ENCODE measurements at regions not wholly inside any gene's neighbourhood (a gene's known extent, or its start where the extent isn't known, plus 50 kb on each side); places are given as distances from the start of the nearest gene placed in this dataset.

DNA sequence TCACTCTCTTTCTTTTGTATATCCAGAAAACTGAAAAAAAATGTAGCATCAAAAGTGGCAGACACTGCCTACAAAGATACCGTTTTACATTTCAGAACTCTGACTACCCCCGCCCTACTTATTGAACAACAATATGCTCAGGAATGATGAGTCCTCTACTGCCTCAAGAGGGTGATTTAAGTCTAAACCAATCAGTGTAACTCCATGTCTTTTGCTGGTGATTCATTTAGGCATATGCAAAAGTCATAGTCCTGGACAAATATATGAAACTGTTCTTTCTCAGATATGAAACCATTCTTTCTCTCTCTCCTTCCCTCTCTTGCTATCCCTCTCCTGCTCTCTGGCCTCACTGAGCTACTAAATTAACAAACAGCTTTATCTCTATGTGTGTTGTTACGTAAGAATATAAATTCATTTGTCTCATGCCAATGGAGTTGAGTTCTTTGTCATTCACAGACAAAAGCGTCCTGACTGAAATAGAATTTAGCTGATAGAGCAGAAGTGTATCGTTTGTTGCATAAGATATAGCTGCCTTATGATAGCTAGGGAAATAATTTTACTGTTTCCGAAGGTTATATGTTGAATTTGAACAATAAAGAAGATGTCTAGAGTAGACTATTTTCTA is 133.7 kb upstream of the OSTN start:
- Histone ChIP-seq H3K27me3 (ENCODE audit: control insufficient read depth in 1 of 2, insufficient read depth in 1 of 2, low read length in 2 of 2) (no peaks in the 10 kb centered on the region), H4K91ac (ENCODE audit: low read length) (no peak overlapping the region), H3K9ac (ENCODE audit: low read length) (peak overlapping the region; percentile 23), H3K4me1 (ENCODE audit: control insufficient read depth, insufficient read depth, low read depth, low read length) (no peaks in the 10 kb centered on the region), H2BK120ac (ENCODE audit: low read depth, low read length) (no peak overlapping the region), H4K8ac (ENCODE audit: low read length) (no peak overlapping the region), H2AK5ac (ENCODE audit: low read length, severe bottlenecking) (no peak overlapping the region), H3K79me1 (replicated peaks; ENCODE audit: low read length, poor library complexity, severe bottlenecking) (no peaks in the 10 kb centered on the region), H2BK5ac (ENCODE audit: low read depth, low read length, poor library complexity, severe bottlenecking) (no peak overlapping the region), H2BK12ac (ENCODE audit: low read length in 2 of 2) (no peak overlapping the region), H3K27ac (ENCODE audit: low read length, poor library complexity, severe bottlenecking) (no peak overlapping the region), H3K9me3 (ENCODE audit: control insufficient read depth, low read length) (peaks cover 4% of the 10 kb centered on the region), H3K36me3 (ENCODE audit: control insufficient read depth in 1 of 2, insufficient read depth in 2 of 2, low read depth in 1 of 2, low read length in 2 of 2) (no peaks in the 10 kb centered on the region), H2BK15ac (ENCODE audit: low read depth, poor library complexity, severe bottlenecking) (no peak overlapping the region), H3K4me2 (ENCODE audit: low read length, poor library complexity, severe bottlenecking) (no peak overlapping the region), H3K18ac (ENCODE audit: low read depth in 1 of 2, low read length in 2 of 2) (no peak overlapping the region), H3K4me3 (ENCODE audit: insufficient read depth in 1 of 2, low read depth in 1 of 2, low read length in 2 of 2) (no peak overlapping the region), H2AFZ (ENCODE audit: low read depth, low read length) (no peak overlapping the region), H3K23ac (ENCODE audit: low read length in 2 of 2) (no peak overlapping the region), H3K4ac (ENCODE audit: low read depth in 1 of 2, low read length in 2 of 2) (no peak overlapping the region), H3K14ac (ENCODE audit: low read length in 2 of 2) (no peak overlapping the region)
- DNase-seq = peak; percentile 23
- WGBS = 70% methylated on average over 4 of the region's 6 CpGs

DNA sequence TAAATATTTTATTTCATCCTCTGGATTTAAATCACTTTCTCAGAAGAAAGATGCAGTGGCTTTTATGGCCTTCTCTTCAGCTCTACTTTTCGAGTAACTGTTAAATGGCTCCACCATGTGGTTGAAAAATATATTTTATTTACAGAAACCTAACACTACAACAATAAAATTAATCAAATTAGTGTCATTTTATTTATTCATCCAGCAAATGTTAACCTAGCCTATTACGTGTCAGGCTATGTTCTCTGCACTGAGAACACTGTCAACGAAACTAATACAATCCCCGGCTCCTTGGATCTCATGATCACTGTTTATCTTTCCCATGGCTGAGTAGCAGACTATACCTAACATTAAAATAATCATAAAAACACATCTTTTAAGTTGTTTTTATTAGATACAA is 148.0 kb upstream of the OSTN start:
- 45% methylated on average over 3 of the region's 4 CpGs for WGBS
- Histone ChIP-seq H2BK120ac (ENCODE audit: low read depth, low read length) (no peak overlapping the region), H3K9me3 (ENCODE audit: control insufficient read depth, low read length) (no peaks in the 10 kb centered on the region), H3K36me3 (ENCODE audit: control insufficient read depth in 1 of 2, insufficient read depth in 2 of 2, low read depth in 1 of 2, low read length in 2 of 2) (no peaks in the 10 kb centered on the region), H2AK5ac (ENCODE audit: low read length, severe bottlenecking) (no peak overlapping the region), H3K27me3 (ENCODE audit: control insufficient read depth in 1 of 2, insufficient read depth in 1 of 2, low read length in 2 of 2) (no peaks in the 10 kb centered on the region), H3K79me1 (replicated peaks; ENCODE audit: low read length, poor library complexity, severe bottlenecking) (no peaks in the 10 kb centered on the region), H3K4me2 (ENCODE audit: low read length, poor library complexity, severe bottlenecking) (no peak overlapping the region), H3K4me1 (ENCODE audit: control insufficient read depth, insufficient read depth, low read depth, low read length) (no peaks in the 10 kb centered on the region), H2BK15ac (ENCODE audit: low read depth, poor library complexity, severe bottlenecking) (no peak overlapping the region), H3K4me3 (ENCODE audit: insufficient read depth in 1 of 2, low read depth in 1 of 2, low read length in 2 of 2) (no peak overlapping the region), H2AFZ (ENCODE audit: low read depth, low read length) (no peak overlapping the region), H2BK5ac (ENCODE audit: low read depth, low read length, poor library complexity, severe bottlenecking) (no peak overlapping the region), H2BK12ac (ENCODE audit: low read length in 2 of 2) (no peak overlapping the region), H3K4ac (ENCODE audit: low read depth in 1 of 2, low read length in 2 of 2) (no peak overlapping the region), H4K8ac (ENCODE audit: low read length) (no peak overlapping the region), H4K91ac (ENCODE audit: low read length) (no peak overlapping the region), H3K9ac (ENCODE audit: low read length) (no peak overlapping the region), H3K18ac (ENCODE audit: low read depth in 1 of 2, low read length in 2 of 2) (no peak overlapping the region), H3K27ac (ENCODE audit: low read length, poor library complexity, severe bottlenecking) (no peak overlapping the region), H3K14ac (ENCODE audit: low read length in 2 of 2) (no peak overlapping the region), H3K23ac (ENCODE audit: low read length in 2 of 2) (no peak overlapping the region)
- DNase-seq = peak; percentile 32

DNA sequence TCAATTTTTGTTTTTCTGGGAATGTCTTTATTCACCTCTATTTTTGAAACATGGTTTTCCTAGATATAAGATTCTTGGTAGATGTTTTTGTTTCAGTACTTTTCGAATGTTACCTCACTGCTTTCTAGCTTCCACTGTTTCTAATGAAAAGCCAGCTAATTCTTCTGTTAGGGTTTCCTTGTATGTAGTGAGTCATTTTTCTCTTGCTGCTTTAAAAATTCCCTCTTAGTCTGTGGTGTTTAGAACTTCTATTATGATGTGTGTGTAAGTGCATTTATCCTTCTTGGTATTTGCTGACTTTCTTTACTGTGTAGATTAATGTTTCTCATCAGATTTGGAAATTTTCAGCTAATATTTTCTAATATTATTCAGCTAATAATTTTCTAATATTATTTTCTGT is 151.1 kb upstream of the OSTN start:
- no peak overlapping the region for H2BK12ac ChIP-seq (ENCODE audit: low read length in 2 of 2)
- H3K27ac ChIP-seq (ENCODE audit: low read length, poor library complexity, severe bottlenecking) = no peak overlapping the region
- no peak overlapping the region for H2BK120ac ChIP-seq (ENCODE audit: low read depth, low read length)
- no peak overlapping the region for H3K23ac ChIP-seq (ENCODE audit: low read length in 2 of 2)
- H2AFZ ChIP-seq (ENCODE audit: low read depth, low read length) = no peak overlapping the region
- no peak overlapping the region for H2AK5ac ChIP-seq (ENCODE audit: low read length, severe bottlenecking)
- H3K27me3 ChIP-seq (ENCODE audit: control insufficient read depth in 1 of 2, insufficient read depth in 1 of 2, low read length in 2 of 2) = no peaks in the 10 kb centered on the region
- H3K4me1 ChIP-seq (ENCODE audit: control insufficient read depth, insufficient read depth, low read depth, low read length) = no peaks in the 10 kb centered on the region
- no peaks in the 10 kb centered on the region for H3K36me3 ChIP-seq (ENCODE audit: control insufficient read depth in 1 of 2, insufficient read depth in 2 of 2, low read depth in 1 of 2, low read length in 2 of 2)
- H3K4ac ChIP-seq (ENCODE audit: low read depth in 1 of 2, low read length in 2 of 2) = no peak overlapping the region
- no peak overlapping the region for H4K91ac ChIP-seq (ENCODE audit: low read length)
- no peak overlapping the region for H2BK15ac ChIP-seq (ENCODE audit: low read depth, poor library complexity, severe bottlenecking)
- no peak overlapping the region for H3K4me2 ChIP-seq (ENCODE audit: low read length, poor library complexity, severe bottlenecking)
- no peak for DNase-seq
- no peak overlapping the region for H4K8ac ChIP-seq (ENCODE audit: low read length)
- H3K79me1 ChIP-seq (replicated peaks; ENCODE audit: low read length, poor library complexity, severe bottlenecking) = no peaks in the 10 kb centered on the region
- WGBS = no CpG with 5 or more reads among the region's 1 CpG
- no peak overlapping the region for H3K4me3 ChIP-seq (ENCODE audit: insufficient read depth in 1 of 2, low read depth in 1 of 2, low read length in 2 of 2)
- H2BK5ac ChIP-seq (ENCODE audit: low read depth, low read length, poor library complexity, severe bottlenecking) = no peak overlapping the region
- no peak overlapping the region for H3K9ac ChIP-seq (ENCODE audit: low read length)
- H3K9me3 ChIP-seq (ENCODE audit: control insufficient read depth, low read length) = no peaks in the 10 kb centered on the region
- no peak overlapping the region for H3K18ac ChIP-seq (ENCODE audit: low read depth in 1 of 2, low read length in 2 of 2)
- H3K14ac ChIP-seq (ENCODE audit: low read length in 2 of 2) = no peak overlapping the region

DNA sequence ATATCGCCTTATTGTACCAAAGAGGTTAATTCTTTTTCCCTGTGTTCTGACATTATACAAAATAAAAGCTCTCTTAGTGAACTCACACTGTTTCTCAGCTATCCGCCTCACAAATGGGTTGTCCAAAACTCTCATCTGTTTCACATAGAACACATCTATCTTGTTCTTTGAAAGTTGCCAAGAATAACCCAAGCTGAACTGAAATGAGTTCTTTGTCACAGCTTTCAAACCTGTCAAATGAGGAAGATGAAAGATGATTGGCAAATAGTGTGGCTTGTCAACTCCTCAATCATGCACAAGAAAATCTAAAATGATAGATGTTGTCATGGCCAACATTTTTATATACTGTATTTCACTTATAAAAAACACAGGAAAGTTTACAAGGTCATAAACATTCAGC is 168.1 kb upstream of the OSTN start:
- Histone ChIP-seq H2BK12ac (ENCODE audit: low read length in 2 of 2) (no peak overlapping the region), H3K4ac (ENCODE audit: low read depth in 1 of 2, low read length in 2 of 2) (no peak overlapping the region), H2AFZ (ENCODE audit: low read depth, low read length) (no peak overlapping the region), H2AK5ac (ENCODE audit: low read length, severe bottlenecking) (no peak overlapping the region), H3K27me3 (ENCODE audit: control insufficient read depth in 1 of 2, insufficient read depth in 1 of 2, low read length in 2 of 2) (no peaks in the 10 kb centered on the region), H3K9ac (ENCODE audit: low read length) (no peak overlapping the region), H3K4me1 (ENCODE audit: control insufficient read depth, insufficient read depth, low read depth, low read length) (no peaks in the 10 kb centered on the region), H3K18ac (ENCODE audit: low read depth in 1 of 2, low read length in 2 of 2) (no peak overlapping the region), H4K8ac (ENCODE audit: low read length) (no peak overlapping the region), H4K91ac (ENCODE audit: low read length) (no peak overlapping the region), H3K4me3 (ENCODE audit: insufficient read depth in 1 of 2, low read depth in 1 of 2, low read length in 2 of 2) (no peak overlapping the region), H3K79me1 (replicated peaks; ENCODE audit: low read length, poor library complexity, severe bottlenecking) (no peaks in the 10 kb centered on the region), H3K27ac (ENCODE audit: low read length, poor library complexity, severe bottlenecking) (no peak overlapping the region), H3K23ac (ENCODE audit: low read length in 2 of 2) (no peak overlapping the region), H2BK120ac (ENCODE audit: low read depth, low read length) (no peak overlapping the region), H3K14ac (ENCODE audit: low read length in 2 of 2) (no peak overlapping the region), H3K4me2 (ENCODE audit: low read length, poor library complexity, severe bottlenecking) (no peak overlapping the region), H3K36me3 (ENCODE audit: control insufficient read depth in 1 of 2, insufficient read depth in 2 of 2, low read depth in 1 of 2, low read length in 2 of 2) (no peaks in the 10 kb centered on the region), H3K9me3 (ENCODE audit: control insufficient read depth, low read length) (no peaks in the 10 kb centered on the region), H2BK15ac (ENCODE audit: low read depth, poor library complexity, severe bottlenecking) (no peak overlapping the region), H2BK5ac (ENCODE audit: low read depth, low read length, poor library complexity, severe bottlenecking) (no peak overlapping the region)
- DNase-seq = no peak
- WGBS = 100% methylated on average over 2 of the region's 2 CpGs
